ENCODE measurements at regions not wholly inside any gene's neighbourhood (a gene's known extent, or its start where the extent isn't known, plus 50 kb on each side); places are given as distances from the start of the nearest gene placed in this dataset.
A peak's percentile ranks its signal among the peaks of the same experiment; 100 is the strongest.

DNA sequence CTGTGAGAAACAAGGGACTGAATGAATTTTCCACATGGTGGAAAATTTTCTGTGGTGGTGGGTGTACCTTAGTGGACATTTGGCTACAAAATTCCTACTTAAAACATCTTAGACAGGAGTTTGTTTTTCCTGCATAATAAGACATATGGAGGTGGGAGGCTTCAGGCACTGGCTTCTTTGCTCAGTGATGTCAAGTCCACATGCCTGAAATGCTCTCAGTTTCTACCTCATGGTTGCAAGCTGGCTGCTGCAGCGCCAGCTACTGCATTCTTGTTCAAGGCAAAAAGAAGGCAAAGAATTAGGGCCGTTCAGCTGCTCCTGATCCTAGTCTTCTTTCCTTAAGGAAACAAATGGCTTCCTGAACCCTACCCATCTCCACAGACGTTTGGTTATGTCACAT lies 99.9 kb upstream of the FAM204A start:
- H3K36me3 Mint-ChIP-seq (ENCODE audit: insufficient read depth): no peaks in the 10 kb centered on the region
- no peaks in the 10 kb centered on the region for H3K4me1 Mint-ChIP-seq (ENCODE audit: low read depth)
- H3K27ac Mint-ChIP-seq: no peak overlapping the region
- peaks cover 18% of the 10 kb centered on the region for H3K27me3 Mint-ChIP-seq
- no peak for DNase-seq (ENCODE audit: low spot score, unreplicated experiment)
- H3K9me3 Mint-ChIP-seq (ENCODE audit: low read depth): no peaks in the 10 kb centered on the region
- TF ChIP-seq CTCF (IDR thresholded peaks at IDR 0.05; ENCODE audit: unreplicated experiment): no peak
- H3K4me3 Mint-ChIP-seq (ENCODE audit: low read depth): no peak overlapping the region

- Mint-ChIP-seq H3K4me1 (ENCODE audit: low read depth) (no peaks in the 10 kb centered on the region), H3K27ac (no peak overlapping the region), H3K4me3 (ENCODE audit: low read depth) (no peak overlapping the region), H3K27me3 (peaks cover 15% of the 10 kb centered on the region), H3K36me3 (ENCODE audit: insufficient read depth) (no peaks in the 10 kb centered on the region), H3K9me3 (ENCODE audit: low read depth) (peaks cover 3% of the 10 kb centered on the region)
- TF ChIP-seq CTCF (IDR thresholded peaks at IDR 0.05; ENCODE audit: unreplicated experiment): no peak
- no peak for DNase-seq (ENCODE audit: low spot score, unreplicated experiment)
Observed at GRCh38 chr10:118439824-118440223, 97.7 kb upstream of the FAM204A start.

- no peak for TF ChIP-seq CTCF (IDR thresholded peaks at IDR 0.05; ENCODE audit: unreplicated experiment)
- no peaks in the 10 kb centered on the region for H3K36me3 Mint-ChIP-seq (ENCODE audit: insufficient read depth)
- no peaks in the 10 kb centered on the region for H3K4me1 Mint-ChIP-seq (ENCODE audit: low read depth)
- H3K27ac Mint-ChIP-seq: no peak overlapping the region
- H3K9me3 Mint-ChIP-seq (ENCODE audit: low read depth): peaks cover 6% of the 10 kb centered on the region
- no peak for DNase-seq (ENCODE audit: low spot score, unreplicated experiment)
- H3K27me3 Mint-ChIP-seq: peaks cover 15% of the 10 kb centered on the region
- H3K4me3 Mint-ChIP-seq (ENCODE audit: low read depth): no peak overlapping the region
Observed at GRCh38 chr10:118436742-118437141, 94.6 kb upstream of the FAM204A start.

DNA sequence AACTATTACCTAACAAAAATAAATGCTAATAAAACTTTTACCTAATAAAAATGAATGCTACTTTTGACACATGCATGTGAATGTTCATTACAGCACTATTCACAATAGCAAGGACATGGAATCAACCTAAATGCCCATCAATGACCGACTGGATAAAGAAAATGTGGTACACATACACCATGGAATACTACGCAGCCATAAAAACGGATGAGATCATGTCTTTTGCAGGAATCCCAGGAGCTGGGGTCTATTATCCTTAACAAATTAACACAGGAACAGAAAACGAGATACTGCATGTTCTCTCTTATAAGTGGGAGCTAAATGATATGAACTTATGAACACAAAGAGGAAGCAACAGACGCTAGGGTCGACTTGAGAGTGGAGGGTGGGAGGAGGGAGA lies 88.1 kb upstream of the FAM204A start:
- Mint-ChIP-seq H3K27me3 (peaks cover 21% of the 10 kb centered on the region), H3K9me3 (ENCODE audit: low read depth) (peaks cover 3% of the 10 kb centered on the region), H3K27ac (no peak overlapping the region), H3K4me3 (ENCODE audit: low read depth) (no peak overlapping the region), H3K4me1 (ENCODE audit: low read depth) (peaks cover 2% of the 10 kb centered on the region), H3K36me3 (ENCODE audit: insufficient read depth) (no peaks in the 10 kb centered on the region)
- TF ChIP-seq CTCF (IDR thresholded peaks at IDR 0.05; ENCODE audit: unreplicated experiment): no peak
- DNase-seq (ENCODE audit: low spot score, unreplicated experiment): no peak

DNA sequence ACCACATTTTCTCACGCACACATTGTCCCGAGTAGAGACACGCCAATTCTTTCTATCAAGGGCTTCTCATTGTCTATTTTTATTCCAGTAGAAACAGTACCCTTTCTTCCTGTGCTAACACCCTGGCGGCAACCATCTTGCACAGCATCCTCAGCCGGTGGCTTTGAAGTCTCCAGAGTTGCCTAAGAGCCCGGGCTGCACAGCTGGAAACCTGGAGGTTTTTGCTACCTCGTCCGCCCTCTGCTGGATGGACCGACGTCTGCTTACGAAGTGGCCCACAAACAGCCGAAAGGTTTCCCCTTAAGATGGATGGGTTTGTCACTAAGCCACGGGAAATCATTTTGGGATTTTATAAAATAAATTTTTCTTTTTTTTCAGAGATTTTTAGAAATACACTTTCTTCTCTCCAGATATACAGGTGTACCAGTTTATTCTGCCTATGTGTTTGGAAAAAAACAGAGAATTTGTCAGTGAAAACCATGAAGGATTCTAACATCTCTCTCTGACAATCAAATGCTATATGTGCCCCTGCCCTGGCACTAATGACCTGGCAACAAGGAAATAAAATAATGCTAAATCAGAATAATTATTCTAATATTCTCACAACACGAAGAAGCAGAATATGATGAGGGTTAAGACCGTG lies 81.8 kb upstream of the FAM204A start:
- peak; percentile 80 for DNase-seq (ENCODE audit: low spot score, unreplicated experiment)
- Mint-ChIP-seq H3K4me3 (ENCODE audit: low read depth) (no peak overlapping the region), H3K27ac (peak overlapping the region; percentile 3), H3K27me3 (peaks cover 34% of the 10 kb centered on the region), H3K9me3 (ENCODE audit: low read depth) (no peaks in the 10 kb centered on the region), H3K4me1 (ENCODE audit: low read depth) (no peaks in the 10 kb centered on the region), H3K36me3 (ENCODE audit: insufficient read depth) (no peaks in the 10 kb centered on the region)
- TF ChIP-seq CTCF (IDR thresholded peaks at IDR 0.05; ENCODE audit: unreplicated experiment): peak; percentile 93
